K562 (cell line): ENCODE measurements at regions not wholly inside any gene's neighbourhood (a gene's known extent, or its start where the extent isn't known, plus 50 kb on each side); places are given as distances from the start of the nearest gene placed in this dataset.

ENCODE experiments used
- ATAC-seq: fragments of 200-7000 bp; cut with Tn5 transposase; 3 replicates; pipeline ENCODE4 v1.9.1; 2020; ENCODE audit warnings: moderate library complexity
- BruUV-seq: library from RNA; stranded (reverse); fragments of 400-500 nt; replicated peaks from 2 replicates; lab custom pipeline; 2021; lab: Mats Ljungman, UMichigan
- CTCF ChIA-PET: fragments of 300-600 bp; formaldehyde crosslinking; extraction: SDS; loops from one replicate; lab custom pipeline; 2021; ENCODE audit warnings: low intra/inter-chr PET ratio; lab: Yijun Ruan, JAX
- POLR2A ChIA-PET: fragments of 300-600, 350-650 bp; sonication (Branson Sonifier 250); formaldehyde crosslinking; extraction: SDS; loops from one replicate; lab custom pipeline; 2021; ENCODE audit warnings: antibody characterized with exemption, inconsistent platforms; lab: Yijun Ruan, JAX
- DNase-seq, 4 experiments: peaks; one replicate each; pipeline versions ENCODE4 v3.0.0 to v3.0.0-alpha.2; 2011 to 2018; ENCODE audit warnings: low spot score in 3 of 4, mixed read lengths in 3 of 4; ENCODE audit errors: extremely low read depth in 1 of 4
- FAIRE-seq: peaks from 2 replicates; lab custom pipeline; 2011; peaks lifted over from hg19 to GRCh38; lab: Jason Lieb, UNC
- H2AFZ ChIP-seq: 2 replicates; pipeline ENCODE4 v1.6.0; 2011; ENCODE audit warnings: low read depth, low read length, control low read depth, inconsistent platforms
- H3K27ac ChIP-seq: fragments of 200-600 bp; 3 replicates; pipeline ENCODE4 v1.8.0; 2011; ENCODE audit warnings: low read depth, mild to moderate bottlenecking, control low read depth, inconsistent platforms, low read length, moderate library complexity, mixed read lengths; ENCODE audit errors: extremely low read depth
- H3K27me3 ChIP-seq, 2 experiments: fragments of 300-600 bp in 1 of 2; 2 replicates in 1 of 2; 3 replicates in 1 of 2; pipeline versions ENCODE4 v1.6.0 to v1.8.0; 2011; ENCODE audit warnings: inconsistent platforms in 2 of 2, low read length in 2 of 2, mild to moderate bottlenecking in 1 of 2, mixed read lengths in 1 of 2, moderate library complexity in 1 of 2; ENCODE audit not compliant: control insufficient read depth in 2 of 2, insufficient read depth in 2 of 2
- H3K36me3 ChIP-seq: fragments of 300-600 bp; 3 replicates; pipeline ENCODE4 v1.8.0; 2011; ENCODE audit warnings: mild to moderate bottlenecking, low read length, inconsistent platforms; ENCODE audit not compliant: control insufficient read depth, insufficient read depth
- H3K4me1 ChIP-seq, 2 experiments: fragments of 200-600 bp in 1 of 2; replicated peaks in 1 of 2; 2 replicates in 1 of 2; 3 replicates in 1 of 2; pipeline versions ENCODE4 v1.5.1 to v1.8.0; 2011; ENCODE audit warnings: inconsistent platforms in 2 of 2, low read length in 2 of 2, mild to moderate bottlenecking in 1 of 2, mixed read lengths in 1 of 2, moderate library complexity in 1 of 2; ENCODE audit not compliant: control insufficient read depth in 2 of 2, insufficient read depth in 2 of 2
- H3K4me2 ChIP-seq: 2 replicates; pipeline ENCODE4 v1.6.1; 2011; ENCODE audit warnings: low read length, control low read depth, inconsistent platforms, mixed read lengths; ENCODE audit not compliant: insufficient read depth
- H3K4me3 ChIP-seq: fragments of 200-600 bp; sonication (generic), shearing (Covaris generic); 2 replicates; pipeline ENCODE4 v1.5.1; 2016; ENCODE audit warnings: control low read depth, inconsistent platforms
- H3K79me2 ChIP-seq: fragments of 200-600 bp; 3 replicates; pipeline ENCODE4 v1.8.0; 2011; ENCODE audit warnings: low read length, inconsistent platforms; ENCODE audit not compliant: control insufficient read depth, insufficient read depth
- H3K9ac ChIP-seq, 2 experiments: 2 replicates each; pipeline versions ENCODE4 v1.6.0 to v1.6.1; 2011; ENCODE audit warnings: low read depth in 2 of 2, low read length in 2 of 2, control low read depth in 1 of 2, inconsistent platforms in 1 of 2, mild to moderate bottlenecking in 1 of 2, mixed read lengths in 1 of 2; ENCODE audit not compliant: insufficient read depth in 1 of 2
- H3K9me1 ChIP-seq: one replicate; pipeline ENCODE4 v1.6.0; 2011; ENCODE audit warnings: inconsistent platforms, mild to moderate bottlenecking, low read length, moderate library complexity; ENCODE audit not compliant: control insufficient read depth, insufficient read depth
- H3K9me3 ChIP-seq: replicated peaks from 2 replicates; pipeline ENCODE4 v1.5.1; 2011; ENCODE audit warnings: low read depth, low read length, inconsistent platforms; ENCODE audit not compliant: control insufficient read depth, insufficient read depth
- H4K20me1 ChIP-seq: replicated peaks from 2 replicates; pipeline ENCODE4 v1.6.1; 2011; ENCODE audit warnings: low read length, inconsistent platforms, mixed read lengths; ENCODE audit not compliant: control insufficient read depth, insufficient read depth
- CAMTA2 ChIP-seq: fragments of 250-450 bp; sonication (Bioruptor Pico); conservative IDR thresholded peaks from 2 replicates; pipeline ENCODE4 v1.5.1; 2022
- HINFP ChIP-seq: fragments of 450-650 bp; conservative IDR thresholded peaks from 2 replicates; pipeline ENCODE4 v1.6.1; 2016; ENCODE audit warnings: missing genetic modification characterization, low read depth, mild to moderate bottlenecking, control low read depth, missing compliant biosample characterization
- MBD1 ChIP-seq: fragments of 250-450 bp; sonication (Bioruptor Pico); IDR thresholded peaks from 2 replicates; pipeline ENCODE4 v1.8.0; 2022; ENCODE audit warnings: inconsistent platforms
- MECOM ChIP-seq: fragments of 250-450 bp; sonication (Bioruptor Pico); IDR thresholded peaks from 2 replicates; pipeline ENCODE4 v1.8.0; 2022; ENCODE audit warnings: inconsistent platforms
- ZNF274 ChIP-seq: IDR thresholded peaks from 2 replicates; pipeline ENCODE4 v1.6.1; 2011; ENCODE audit warnings: low read depth, mild to moderate bottlenecking, low read length, moderate library complexity, borderline replicate concordance
- ZNF316 ChIP-seq: fragments of 450-650 bp; IDR thresholded peaks from 2 replicates; pipeline ENCODE4 v1.6.1; 2016
- ZNF324 ChIP-seq: fragments of 250-450 bp; sonication (Bioruptor Pico); IDR thresholded peaks from 2 replicates; pipeline ENCODE4 v1.4.0; 2020; ENCODE audit warnings: mild to moderate bottlenecking
- ZNF75A ChIP-seq: fragments of 450-650 bp; formaldehyde crosslinking; IDR thresholded peaks from 2 replicates; pipeline ENCODE4 v1.4.0; 2020; ENCODE audit warnings: mild to moderate bottlenecking
- WGBS: fragments of 100-300 bp; shearing (Covaris generic); methylation state at CpG from one replicate; pipeline ENCODE4 v1.1.6; 2016; ENCODE audit warnings: low coverage, mixed read lengths; ENCODE audit not compliant: insufficient coverage; ENCODE audit errors: missing lambda C conversion rate; 5-methylcytosine and 5-hydroxymethylcytosine counted together
- in situ Hi-C: fragments of 300-500 bp; cut with MboI; formaldehyde crosslinking; loops from 4 replicates; pipeline ENCODE4 v1.15.0; 2018; ENCODE audit warnings: inconsistent platforms, mixed read lengths
- intact Hi-C: fragments of 100-400 bp; cut with micrococcal nuclease; formaldehyde crosslinking; loops from 2 replicates; pipeline ENCODE4 v1.14.2; 2022

GRCh38 chr2:192718340-192718739 is 523.6 kb upstream of the TMEFF2 start:
- Histone ChIP-seq H3K27me3 (no peaks in the 10 kb centered on the region), H3K4me2 (no peak overlapping the region), H4K20me1 (no peaks in the 10 kb centered on the region), H3K36me3 (no peaks in the 10 kb centered on the region), H3K9me1 (no peaks in the 10 kb centered on the region), H3K9ac (no peak overlapping the region), H3K4me3 (no peak overlapping the region), H2AFZ (no peak overlapping the region), H3K27ac (no peak overlapping the region), H3K79me2 (no peaks in the 10 kb centered on the region), H3K9me3 (peaks cover 1% of the 10 kb centered on the region; the same call in 1 of the 2 replicates), H3K4me1 (no peaks in the 10 kb centered on the region)
- TF ChIP-seq ZNF316 (peak; percentile 17; the same call in 1 of the 2 replicates), CAMTA2 (CRISPR knock-in tag) (no peak), HINFP (tag) (no peak)
- ChIA-PET CTCF (no interaction called here), POLR2A (no interaction called here)
- no peak for FAIRE-seq
- no peak for ATAC-seq
- WGBS = 0% methylated on average over 3 of the region's 3 CpGs
- intact Hi-C loops = no loop called here
- DNase-seq = no peak
- in situ Hi-C loops = no loop called here
- BruUV-seq = no TSS peak

- POLR2A ChIA-PET = no interaction called here
- no peak for FAIRE-seq
Observed at GRCh38 chr2:192700934-192701333, 506.2 kb upstream of the TMEFF2 start.

More at GRCh38 chr2:192700934-192701333, 506.2 kb upstream of the TMEFF2 start:
- in situ Hi-C loops = no loop called here
- 2% methylated on average over 2 of the region's 2 CpGs for WGBS
- CTCF ChIA-PET = no interaction called here
- no peak for DNase-seq
- H3K79me2 ChIP-seq = no peaks in the 10 kb centered on the region
- H2AFZ ChIP-seq = no peak overlapping the region
- no peak overlapping the region for H3K9ac ChIP-seq
- ATAC-seq = no peak
- intact Hi-C loops = no loop called here
- no peaks in the 10 kb centered on the region for H4K20me1 ChIP-seq
- no peaks in the 10 kb centered on the region for H3K9me3 ChIP-seq
- no peaks in the 10 kb centered on the region for H3K36me3 ChIP-seq
- BruUV-seq = no TSS peak
- no peak overlapping the region for H3K27ac ChIP-seq
- H3K4me2 ChIP-seq = no peak overlapping the region
- no peaks in the 10 kb centered on the region for H3K9me1 ChIP-seq
- H3K4me3 ChIP-seq = no peak overlapping the region
- TF ChIP-seq ZNF274 (no peak), MECOM (CRISPR knock-in tag) (no peak), ZNF324 (CRISPR knock-in tag) (no peak), MBD1 (CRISPR knock-in tag) (no peak), ZNF75A (CRISPR knock-in tag) (no peak)
- no peaks in the 10 kb centered on the region for H3K4me1 ChIP-seq
- H3K27me3 ChIP-seq = no peaks in the 10 kb centered on the region
